CD1c-positive myeloid dendritic cell (primary cell): ENCODE measurements at regions not wholly inside any gene's neighbourhood (a gene's known extent, or its start where the extent isn't known, plus 50 kb on each side); places are given as distances from the start of the nearest gene placed in this dataset.

Source experiments
- DNase-seq: peaks from one replicate; pipeline ENCODE4 v3.0.0-alpha.2; 2016; ENCODE audit errors: extremely low spot score

DNA sequence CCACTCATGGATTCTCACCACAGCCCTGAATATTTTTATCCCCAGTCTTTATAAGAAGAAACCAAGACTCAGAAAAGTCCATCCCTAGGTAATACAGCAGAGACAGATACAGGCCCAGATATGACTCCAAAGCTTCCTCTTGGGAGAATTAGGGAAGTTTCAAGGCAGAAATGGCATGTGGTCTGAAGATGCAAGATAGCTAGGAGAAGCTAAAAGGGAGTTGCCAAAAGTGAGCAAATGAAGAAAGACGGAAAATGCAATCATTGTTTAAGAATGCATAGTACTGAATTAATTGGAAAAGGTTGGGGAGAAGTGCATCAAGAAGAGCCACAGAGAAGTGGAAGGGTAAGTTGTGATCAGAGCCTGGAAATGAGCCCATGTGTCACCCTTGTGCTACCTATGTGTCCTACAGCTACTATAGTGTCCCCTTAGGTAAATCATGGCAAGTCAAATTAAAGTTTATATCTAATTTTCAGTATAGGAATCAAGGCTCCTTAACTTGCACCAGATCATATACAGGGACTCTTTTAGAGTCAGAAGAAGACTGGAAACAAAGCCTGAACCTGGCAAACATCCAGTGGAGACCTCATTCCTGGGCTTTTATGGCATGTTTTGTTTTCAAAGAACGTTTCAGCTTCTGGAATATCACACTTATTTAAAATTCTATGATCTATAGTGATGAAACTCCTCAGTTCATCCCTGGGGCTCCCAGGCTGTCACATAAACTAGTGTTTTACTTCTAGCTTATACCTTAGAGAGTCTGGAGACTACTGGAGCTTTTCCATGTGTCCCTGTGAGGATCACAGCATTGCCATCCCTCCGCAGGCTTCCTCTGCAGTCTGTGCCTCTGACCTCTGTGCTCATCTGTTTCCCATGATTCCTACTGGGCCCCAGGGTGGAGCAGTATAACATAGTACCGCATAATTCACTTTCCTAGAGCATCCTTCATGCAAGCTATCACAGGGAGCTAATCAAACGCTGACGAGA is 189.0 kb upstream of the CDKN3 start:
- DNase-seq = no peak

DNA sequence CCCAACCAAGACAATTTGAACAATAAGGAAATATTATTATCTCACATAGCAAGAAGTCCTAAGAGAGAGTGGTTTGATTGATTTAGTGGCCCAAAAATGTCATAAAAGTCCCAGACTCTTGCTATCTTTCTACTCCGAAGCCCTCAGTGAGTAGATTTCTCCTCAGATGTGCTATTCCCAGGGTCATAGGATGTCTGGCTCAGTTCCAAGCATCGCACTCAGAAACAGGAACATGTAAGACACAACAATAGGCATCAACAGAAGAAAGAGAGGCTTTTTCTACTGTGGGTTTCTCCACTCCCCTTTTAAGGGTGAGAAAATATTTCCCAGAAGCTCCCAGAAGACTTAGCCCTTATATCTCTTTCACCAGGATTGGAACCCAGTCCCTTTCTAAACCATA is 188.1 kb upstream of the CDKN3 start:
- no peak for DNase-seq

DNA sequence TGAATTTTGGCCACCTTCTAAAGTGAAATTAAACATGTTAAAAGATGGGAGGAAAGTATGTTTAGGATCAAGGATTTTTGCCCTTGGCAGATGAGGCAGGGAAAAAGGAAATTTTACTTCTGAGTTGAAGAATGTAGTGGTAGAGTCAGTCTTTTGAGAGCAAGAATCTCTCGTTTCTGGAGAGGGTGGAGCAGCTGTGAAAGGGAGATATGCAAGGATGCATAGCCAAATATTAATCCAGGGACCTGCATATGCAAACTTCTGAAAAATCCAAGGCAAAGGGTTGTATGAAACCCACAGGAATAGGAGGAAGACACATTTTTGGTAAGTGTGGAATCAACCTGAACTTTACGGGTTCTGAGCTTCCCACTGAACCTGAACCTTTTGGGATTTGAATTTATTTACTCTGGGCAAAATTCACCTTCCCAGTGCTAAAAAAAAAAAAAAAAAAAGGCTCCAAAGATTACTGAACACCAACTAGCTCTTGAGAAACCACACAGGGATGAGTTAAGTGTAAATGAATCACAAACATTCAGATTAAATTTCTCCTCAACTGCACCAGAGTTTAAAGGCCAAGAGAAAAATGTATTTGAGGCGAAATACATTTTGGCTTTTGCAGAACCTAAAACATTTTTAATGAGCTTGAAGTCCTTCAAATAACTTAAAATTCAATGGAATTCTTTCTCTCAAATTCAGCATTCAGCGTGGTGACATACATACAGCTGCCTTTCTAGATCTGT is 187.1 kb upstream of the CDKN3 start:
- DNase-seq = no peak

DNA sequence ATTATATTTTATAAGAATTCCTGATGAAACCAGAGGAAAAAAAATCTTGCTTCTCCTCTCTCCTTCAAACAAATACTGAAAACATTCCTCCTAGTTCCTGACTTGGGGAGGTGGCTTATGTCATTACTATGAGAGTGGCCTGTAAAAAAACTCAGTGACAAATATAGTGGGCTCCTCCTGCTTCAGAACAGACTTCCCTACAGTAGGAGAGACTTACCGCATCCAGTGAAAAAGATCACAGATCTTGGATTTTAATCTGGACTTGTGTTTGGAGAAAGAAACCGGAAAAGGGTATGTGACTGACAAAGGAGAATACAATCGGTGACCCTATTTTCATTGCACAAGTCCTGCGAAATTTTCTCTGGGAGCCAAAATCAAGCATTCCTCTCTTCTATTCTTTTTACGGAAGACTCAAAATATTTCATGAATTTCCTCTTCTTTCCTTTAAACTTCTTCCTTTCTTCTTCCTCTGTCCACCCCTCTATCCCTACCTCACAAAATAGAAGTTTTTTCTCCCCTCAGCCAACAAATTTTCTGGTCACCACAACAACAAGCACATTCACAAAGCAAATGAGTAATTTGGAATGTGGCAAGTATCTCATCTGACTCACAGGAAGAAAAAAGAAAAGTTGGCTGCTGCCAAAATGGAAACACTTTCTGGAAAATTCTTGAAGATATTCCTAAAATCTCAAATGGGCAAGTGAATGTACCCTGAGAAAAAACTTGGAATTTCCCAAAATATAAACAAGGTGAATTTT is 185.1 kb upstream of the CDKN3 start:
- DNase-seq = no peak

DNA sequence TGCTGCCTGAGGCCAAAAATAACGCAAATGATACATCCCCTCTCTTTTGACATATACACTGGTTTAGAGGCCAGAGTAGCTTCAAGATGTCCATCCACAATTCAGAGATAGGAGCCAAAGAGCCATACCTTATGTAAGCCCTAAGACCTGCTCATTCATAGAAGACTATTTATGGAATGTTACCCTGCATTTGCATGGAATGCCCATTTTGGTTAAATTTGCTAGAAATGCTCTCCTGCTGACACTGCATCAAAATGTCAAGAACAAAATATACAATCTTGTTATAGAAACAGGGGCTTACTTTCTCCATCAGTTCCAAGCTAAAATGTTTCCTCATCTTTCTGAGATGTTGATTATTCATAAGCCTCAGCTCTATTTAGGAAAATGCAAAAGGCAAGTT is 183.3 kb upstream of the CDKN3 start:
- no peak for DNase-seq

DNA sequence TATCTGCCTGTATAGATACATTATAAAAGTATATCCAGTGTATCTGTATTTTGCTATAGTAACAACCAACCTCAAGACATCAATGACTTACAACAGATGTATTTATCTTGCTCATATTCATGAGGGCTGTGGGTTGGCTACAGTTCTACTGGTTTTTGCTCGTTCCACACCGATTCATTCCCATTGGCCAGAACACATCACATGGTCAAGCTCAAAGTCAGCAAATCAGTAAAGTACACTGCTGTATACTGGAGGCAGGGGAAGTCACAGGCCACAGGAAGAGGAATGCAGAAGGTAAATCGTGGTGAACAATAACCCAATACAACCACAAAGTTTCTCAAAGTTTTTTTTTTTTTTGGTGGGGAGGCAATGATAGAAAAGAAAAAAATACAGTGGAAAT is 180.0 kb upstream of the CDKN3 start:
- no peak for DNase-seq

DNA sequence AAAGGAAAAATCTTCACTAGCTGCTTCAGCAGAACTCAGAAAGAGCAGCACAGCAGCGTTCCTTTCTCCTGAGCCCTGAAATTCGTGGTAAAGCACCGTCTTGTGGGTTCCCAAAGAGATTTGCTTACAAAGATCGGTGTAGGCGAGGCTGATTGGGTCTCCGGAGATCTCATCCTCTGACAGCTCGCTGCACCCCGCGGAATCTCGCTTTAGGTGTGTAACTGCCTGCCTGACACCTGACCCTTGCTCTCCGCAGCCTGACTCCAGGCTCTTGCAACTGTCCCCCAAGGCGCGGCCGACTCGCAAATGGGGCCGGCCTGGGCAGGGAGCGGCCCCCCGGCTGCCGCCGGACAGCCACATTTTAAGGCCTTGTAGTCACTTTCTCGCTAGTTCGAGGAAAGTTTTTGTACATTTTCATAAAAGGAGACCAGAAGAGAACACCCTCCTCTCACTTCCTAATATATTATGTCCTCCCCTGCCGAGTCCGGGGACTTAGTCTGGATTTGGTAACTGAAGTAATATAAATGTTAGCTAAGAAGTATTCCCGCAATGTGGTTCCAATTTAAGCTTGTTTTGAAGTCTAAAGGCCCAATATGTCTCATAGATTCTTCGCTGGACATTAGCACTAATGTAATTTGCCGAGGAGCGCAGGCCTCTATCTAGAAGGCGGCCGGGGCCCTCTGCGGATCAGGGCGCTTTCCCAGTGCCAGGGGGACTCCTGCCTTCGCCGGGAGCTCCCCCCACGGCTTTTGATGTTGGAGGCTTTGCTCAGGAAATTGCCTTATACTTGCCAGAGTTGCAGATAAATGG is 177.3 kb upstream of the CDKN3 start:
- no peak for DNase-seq

DNA sequence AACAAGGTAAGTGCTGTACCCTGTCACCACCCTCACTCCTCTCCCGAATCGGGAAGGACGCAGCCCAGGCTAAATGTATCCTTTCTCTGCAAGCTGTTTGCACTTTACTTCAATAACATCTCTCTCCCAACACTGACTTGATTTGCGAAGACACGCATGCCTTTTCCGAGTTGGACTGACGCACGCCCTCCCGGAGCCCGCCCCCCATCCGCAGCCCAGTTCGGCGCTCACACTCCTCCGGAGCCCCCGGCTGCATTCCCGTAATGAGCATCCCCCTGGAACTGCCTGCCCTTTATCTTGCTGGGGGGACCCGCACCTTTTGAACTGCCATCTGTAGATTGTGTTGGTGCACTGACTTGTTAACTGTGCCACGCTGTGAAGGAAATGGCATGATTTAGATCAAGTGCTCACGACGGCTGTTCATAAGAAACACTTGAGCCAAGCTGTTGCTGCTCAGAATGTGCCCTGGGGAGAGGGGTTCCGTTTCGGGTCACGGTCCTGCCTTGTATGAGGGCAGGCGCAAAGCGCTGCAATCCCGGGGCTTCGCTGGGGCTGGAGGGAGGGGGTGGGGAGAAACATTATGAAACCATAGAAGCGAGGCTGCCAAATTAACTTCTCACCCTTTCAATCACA is 176.6 kb upstream of the CDKN3 start:
- no peak for DNase-seq

DNA sequence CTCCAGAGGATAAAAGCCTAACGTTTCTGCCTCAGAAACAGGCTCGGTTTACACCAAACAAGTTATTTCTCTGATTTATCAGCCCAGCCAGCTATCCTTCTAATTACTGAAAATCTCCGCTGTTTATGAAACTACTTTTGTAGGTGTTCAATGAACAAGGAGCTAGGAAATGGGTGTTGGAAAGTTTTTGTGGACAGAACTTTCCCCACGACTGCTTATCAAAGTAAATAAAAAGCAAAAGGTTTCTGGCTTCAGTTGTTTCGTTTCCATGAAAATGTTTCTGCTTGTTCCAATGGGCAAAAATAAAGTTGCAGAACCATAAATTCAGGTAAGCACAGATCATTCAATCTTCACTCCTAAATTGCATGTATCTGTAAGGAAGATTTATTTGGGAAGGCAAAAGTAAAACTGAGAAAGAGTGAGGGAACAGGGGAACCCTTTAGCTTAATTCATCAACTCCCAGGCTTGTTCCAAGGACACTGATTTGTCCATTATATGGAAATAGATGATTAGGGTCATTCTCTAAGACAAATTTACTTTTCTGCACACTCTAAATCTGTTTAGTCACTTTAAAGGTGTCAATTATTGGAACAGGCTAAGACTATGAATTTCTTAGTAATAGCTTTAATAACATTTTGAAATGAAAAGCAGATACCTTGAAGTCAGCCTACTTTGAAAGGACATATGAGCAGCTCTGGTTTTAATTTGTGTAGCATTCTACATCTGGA is 175.9 kb upstream of the CDKN3 start:
- DNase-seq = no peak

DNA sequence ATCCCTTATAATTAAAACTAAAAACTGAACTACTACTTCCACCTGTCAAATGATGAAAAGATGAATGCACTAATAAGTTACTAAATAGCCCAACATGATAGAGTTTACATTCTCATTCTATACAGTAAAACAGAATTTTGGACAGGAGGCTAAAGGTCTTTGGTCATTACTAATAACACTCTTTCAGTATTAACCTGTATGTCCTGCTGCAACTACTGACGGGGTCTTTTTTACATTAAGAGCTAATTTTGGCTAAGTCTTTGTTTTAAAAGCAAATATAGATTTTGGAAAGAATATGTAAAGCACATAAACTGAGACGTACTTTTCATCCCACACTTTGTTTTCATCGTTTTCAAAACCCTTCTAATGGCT is 175.4 kb upstream of the CDKN3 start:
- no peak for DNase-seq

DNA sequence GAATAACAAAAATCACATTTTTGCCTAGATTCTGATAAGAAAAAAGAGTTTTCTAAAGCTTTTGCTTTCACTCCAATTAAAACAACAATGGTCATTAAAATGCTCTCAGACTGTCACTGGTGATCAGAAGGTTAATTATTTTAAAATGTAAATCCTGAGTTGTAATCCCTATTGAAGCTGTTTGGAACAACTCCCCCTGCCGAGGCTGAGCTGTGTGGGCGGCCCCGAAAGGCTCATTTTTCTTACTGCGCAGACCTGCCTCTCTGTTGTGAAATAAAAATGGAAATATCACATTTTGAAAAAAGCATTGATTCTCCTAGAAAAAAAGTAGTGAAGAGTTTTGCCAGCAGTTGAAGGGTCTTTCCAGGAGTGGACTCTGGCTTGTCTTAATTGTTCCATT is 174.8 kb upstream of the CDKN3 start:
- DNase-seq = no peak

DNA sequence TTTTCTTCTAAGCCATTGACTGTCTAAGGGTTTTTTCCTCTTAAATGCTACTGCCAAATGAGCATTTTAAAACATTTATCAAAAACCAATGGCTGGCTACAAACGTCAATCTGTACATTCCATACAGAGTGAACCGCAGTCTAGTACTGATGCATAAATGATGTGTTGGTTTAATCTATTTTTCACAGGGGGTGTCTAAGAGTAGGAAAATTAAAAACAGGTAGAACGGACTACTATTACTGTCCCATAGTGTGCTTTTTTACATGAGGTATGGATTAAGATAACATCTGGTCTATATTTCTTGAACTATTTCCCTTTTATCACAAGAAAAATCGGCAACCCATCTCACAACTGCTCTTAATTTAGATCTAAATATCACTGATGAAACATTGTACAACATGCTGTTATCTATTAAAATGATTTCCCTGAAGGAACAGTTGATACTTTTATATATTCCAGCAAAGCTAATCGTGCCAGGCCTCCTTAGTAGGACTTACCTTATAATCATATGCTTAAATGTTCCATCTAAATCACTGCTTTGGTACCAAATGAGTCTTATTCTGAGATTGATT is 172.9 kb upstream of the CDKN3 start:
- DNase-seq = no peak

DNA sequence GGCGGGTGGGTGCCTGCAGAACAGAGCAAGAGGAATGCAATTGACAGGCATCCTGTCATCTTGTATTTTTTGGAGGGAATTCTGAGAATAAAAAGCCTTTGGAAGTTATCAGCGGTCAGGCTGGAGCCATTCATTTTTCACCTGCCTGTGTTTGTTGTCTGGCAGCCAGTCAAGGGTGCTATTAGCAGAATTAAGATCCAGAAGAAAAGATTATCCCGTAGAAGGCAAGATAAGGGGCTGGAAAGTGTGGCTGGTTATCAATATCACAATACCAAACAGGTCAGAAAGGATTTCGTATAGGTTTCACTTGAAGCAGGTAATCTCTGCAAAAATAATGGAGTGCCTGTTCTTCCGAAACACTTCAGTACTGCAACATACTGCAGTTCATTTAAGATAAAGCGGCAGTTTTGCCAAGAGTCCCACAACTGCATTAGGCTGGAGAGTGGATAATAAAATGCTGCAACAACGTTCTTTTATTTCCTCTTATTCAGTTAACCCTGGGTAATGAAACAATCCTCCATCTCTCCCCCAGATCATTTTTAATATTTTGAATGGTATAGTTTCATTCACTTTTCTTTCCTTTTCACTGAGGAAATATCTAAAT is 171.2 kb upstream of the CDKN3 start:
- no peak for DNase-seq

DNA sequence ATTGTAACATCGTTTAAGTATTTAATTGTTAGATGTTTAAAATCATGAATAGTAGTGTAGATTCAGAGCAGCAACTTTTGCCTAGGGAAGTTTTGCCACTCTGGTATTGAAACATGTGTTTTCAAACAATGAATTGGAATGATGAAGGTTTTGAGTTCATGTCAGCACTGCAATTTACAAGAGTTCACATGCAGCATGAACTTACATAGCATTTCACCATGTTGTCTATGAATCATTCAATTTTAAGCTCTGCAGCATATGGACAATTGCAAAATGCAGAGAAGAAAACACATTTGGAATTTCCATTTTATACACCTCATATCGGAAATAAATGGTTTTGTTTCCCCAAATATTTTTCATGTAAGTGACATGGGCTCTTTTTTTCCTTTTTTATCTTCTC is 170.7 kb upstream of the CDKN3 start:
- DNase-seq = no peak

DNA sequence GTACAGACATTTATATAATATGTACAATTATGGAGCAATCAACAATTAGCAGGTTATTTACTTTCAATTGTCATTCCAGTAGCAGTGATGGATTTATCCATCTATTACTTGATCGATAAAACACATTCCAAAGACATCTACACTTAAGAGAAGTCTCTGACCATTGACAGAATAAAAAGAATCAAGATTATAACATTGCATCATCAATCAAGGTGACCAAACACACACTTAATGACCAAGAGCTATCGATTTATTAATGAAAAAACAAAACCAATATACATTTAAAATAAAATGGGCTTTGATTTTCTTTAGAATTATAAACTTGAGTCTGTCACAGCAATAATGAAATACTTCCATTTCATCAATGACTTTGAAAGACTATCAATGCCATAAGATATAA is 170.2 kb upstream of the CDKN3 start:
- no peak for DNase-seq

DNA sequence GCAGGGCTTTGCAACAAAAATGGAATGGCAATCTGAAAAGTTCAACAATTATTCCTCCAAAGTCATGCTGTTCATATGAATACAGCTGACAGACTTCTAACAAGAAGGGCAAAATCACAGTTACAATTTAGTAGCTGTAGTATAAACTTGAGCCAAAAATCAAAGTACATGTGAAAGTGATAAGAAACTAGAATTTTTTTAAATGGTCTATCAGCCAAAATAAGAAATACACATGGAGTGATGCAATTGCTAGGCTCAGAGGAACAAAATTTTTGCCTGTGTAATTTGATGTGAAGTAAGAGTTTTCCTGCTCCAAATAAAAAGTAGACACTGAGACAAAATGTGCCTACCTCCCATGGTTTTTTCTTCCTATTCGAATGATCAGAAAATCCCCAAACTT is 167.7 kb upstream of the CDKN3 start:
- no peak for DNase-seq

DNA sequence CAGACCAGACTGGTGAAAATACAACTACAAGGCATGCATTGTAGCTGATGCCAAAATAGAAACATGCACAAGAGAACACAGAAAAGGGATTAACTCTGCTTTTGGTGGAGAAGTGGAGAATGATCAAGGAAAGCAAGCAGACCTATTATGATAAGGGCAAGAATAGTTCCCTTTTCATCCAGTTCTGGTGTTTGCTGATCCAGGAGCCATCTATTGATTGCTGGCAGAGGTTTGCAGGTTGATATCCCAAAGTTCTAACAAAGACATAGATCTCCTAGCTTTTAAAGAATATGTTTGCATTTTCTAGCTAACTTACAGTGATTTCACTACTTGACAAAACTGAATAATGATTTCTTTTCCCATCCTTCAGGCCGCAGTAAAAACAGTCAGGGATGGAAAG is 166.2 kb upstream of the CDKN3 start:
- no peak for DNase-seq

DNA sequence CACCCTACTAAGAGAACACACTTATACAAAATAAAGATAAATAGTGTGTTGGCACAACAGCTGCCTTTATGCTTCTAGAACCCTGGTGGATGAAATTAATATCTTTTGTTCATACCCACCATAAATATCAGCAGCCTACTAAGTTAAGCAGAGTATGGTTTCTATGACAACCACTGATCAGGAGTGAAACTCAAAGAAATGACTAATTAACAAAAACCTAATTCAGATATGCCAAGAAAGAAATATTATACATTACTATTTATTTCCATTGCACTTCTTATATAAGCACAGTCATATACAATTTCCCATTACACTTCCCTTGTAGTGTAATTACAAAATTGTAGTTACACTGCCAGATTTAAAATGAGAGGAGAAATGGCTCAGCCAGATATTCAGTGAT is 164.1 kb upstream of the CDKN3 start:
- DNase-seq = no peak

DNA sequence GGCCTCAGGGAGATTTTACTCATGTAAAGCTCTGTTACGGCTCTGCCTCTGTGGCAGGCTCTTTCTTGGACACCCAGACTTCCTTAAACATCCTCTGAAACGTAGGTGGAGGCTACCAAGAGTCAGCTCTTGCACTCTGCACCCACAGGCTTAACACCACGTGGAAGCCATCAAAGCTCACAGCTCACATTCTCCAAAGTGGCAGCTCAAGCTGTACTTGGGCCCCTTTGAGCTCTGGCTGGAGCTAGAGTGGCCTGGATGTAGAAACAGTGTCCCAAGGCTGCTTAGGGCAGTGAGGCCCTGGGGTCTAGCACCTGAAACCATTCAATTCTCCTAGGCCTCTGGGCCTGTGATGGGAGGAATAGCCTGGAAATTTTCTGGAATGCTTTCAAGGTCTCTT is 155.3 kb upstream of the CDKN3 start:
- no peak for DNase-seq

DNA sequence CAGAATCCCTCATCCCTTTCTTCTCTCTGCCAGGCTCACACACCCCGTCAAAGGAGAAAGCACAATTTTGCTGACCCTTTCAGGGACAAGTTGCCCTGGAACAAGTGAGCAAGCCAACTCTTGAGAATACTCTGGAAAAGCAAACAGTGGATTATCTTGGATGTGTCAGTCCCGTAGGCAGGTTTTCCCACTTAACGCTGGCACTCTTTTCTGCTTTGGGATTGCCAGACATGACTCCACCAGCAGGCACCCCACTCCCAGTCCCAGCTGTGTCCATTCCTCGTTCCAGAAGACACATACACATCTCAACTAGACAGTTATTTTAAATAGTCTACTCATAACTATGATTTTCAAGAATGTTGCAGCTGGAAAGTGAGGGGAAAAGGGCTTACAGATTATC is 145.5 kb upstream of the CDKN3 start:
- no peak for DNase-seq
